ENCODE measurements at regions not wholly inside any gene's neighbourhood (a gene's known extent, or its start where the extent isn't known, plus 50 kb on each side); places are given as distances from the start of the nearest gene placed in this dataset.

DNA sequence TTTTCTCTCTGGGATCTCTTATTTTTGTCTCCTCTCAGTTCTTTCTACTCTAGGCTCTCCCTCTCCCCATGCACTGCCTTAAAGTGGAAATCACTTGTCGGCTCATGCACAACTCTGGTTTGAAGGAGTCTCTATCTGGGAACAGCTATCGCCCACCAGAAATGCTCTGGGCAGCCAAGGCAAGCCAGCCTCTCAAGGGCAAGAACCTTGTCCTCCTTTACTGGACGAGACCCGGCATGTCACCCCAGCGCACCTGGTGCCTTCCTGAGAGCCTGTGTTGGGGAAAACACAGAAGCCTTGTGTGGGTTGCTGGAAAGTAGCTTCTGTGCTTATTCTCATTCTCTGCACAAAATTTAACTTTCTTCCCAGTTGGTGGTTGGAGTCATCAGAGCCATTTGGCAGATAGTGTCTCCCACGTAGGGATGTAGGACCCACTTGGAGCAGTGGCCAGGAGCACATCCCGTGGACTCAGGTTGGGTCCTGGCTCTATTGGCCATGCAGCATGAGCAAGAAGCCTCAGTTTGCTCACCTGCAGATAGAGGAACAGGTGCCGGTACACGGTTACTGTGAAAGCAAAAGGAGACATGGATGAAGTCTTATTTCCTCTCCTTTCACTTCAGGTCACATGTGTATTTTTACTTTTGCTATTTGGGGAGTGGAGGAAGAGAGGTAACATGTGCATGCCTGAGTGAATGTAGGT lies 165.3 kb downstream of the IRX2 start:
- TF ChIP-seq, protein P1, sequence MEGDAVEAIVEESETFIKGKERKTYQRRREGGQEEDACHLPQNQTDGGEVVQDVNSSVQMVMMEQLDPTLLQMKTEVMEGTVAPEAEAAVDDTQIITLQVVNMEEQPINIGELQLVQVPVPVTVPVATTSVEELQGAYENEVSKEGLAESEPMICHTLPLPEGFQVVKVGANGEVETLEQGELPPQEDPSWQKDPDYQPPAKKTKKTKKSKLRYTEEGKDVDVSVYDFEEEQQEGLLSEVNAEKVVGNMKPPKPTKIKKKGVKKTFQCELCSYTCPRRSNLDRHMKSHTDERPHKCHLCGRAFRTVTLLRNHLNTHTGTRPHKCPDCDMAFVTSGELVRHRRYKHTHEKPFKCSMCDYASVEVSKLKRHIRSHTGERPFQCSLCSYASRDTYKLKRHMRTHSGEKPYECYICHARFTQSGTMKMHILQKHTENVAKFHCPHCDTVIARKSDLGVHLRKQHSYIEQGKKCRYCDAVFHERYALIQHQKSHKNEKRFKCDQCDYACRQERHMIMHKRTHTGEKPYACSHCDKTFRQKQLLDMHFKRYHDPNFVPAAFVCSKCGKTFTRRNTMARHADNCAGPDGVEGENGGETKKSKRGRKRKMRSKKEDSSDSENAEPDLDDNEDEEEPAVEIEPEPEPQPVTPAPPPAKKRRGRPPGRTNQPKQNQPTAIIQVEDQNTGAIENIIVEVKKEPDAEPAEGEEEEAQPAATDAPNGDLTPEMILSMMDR (IDR thresholded peaks at IDR 0.05; ENCODE audit: low read depth, low read length, poor library complexity, severe bottlenecking), result no peak
- TF ChIP-seq EZH2phosphoT487 (IDR thresholded peaks at IDR 0.05; ENCODE audit: borderline replicate concordance, low read length), result no peak

Data from DOHH2 (cell line).